ENCODE measurements at regions not wholly inside any gene's neighbourhood (a gene's known extent, or its start where the extent isn't known, plus 50 kb on each side); places are given as distances from the start of the nearest gene placed in this dataset.

DNA sequence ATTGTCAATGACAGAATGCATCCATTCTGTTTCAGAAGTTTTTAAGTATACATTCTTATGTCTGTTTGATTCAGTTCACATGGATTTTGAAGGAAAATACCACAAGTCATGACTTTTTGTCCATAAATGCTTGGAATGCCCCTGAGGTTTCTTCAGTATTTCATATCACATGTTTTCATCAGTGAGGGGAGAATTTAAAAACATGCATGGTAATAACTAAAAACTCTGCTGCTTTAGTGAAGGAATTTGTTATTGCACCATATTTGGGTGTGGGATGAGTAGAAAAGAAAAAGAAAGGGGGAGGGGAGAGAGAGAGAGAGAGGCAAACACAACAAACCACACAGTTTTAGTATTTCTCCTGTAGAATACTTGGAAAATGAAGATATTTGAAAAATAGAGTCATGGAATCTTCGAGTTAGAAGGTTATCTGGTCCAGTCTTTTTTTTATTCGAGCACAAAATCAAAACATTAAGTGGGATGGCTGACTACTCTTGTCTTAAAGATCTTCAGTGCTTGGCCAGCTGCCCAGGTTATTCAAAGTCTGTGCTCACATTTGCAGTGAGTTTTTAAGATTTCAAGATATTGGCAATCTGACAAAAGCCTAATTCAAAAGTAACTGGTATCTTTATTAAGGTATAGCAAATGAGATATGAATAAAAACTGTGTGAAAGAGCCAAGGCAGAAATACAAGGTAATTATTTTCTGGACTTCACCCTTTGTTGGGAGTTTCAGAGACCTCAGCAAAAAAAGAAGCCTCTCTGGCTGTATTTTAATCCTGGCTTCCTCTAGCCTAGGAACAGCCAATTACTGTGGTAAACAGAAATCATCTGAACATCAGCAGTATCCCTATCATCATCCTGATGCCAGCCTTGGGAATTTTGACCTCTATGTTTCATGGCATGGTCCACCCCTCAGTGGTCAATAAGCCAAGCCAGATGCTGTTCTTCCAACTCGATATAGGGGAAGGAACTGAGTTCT, 687.9 kb upstream of the CITED2 start:
- H3K27me3 ChIP-seq (ENCODE audit: low read length), result no peaks in the 10 kb centered on the region
- H3K9ac ChIP-seq (ENCODE audit: low read length), result no peak overlapping the region
- H3F3A ChIP-seq (ENCODE audit: insufficient read depth), result no peaks in the 10 kb centered on the region
- no peaks in the 10 kb centered on the region for H4K20me1 ChIP-seq (ENCODE audit: low read depth, low read length)
- TF ChIP-seq EZH2phosphoT487 (conservative IDR thresholded peaks at IDR 0.05; ENCODE audit: low read length) (no peak), CTCF (IDR thresholded peaks at IDR 0.05; ENCODE audit: insufficient read depth, low read length, poor library complexity, severe bottlenecking) (no peak)
- H3K4me3 ChIP-seq (ENCODE audit: insufficient read depth, low read length, poor library complexity, severe bottlenecking), result no peak overlapping the region
- H3K9me3 ChIP-seq (ENCODE audit: insufficient read depth, low read length), result no peaks in the 10 kb centered on the region
- no peaks in the 10 kb centered on the region for H3K9me2 ChIP-seq (replicated peaks; ENCODE audit: insufficient read depth, low read length)
- H3K36me3 ChIP-seq (ENCODE audit: low read length), result no peaks in the 10 kb centered on the region
- no peak overlapping the region for H3K27ac ChIP-seq (ENCODE audit: low read depth, low read length)
- H3K79me2 ChIP-seq (ENCODE audit: insufficient read depth, low read length), result no peaks in the 10 kb centered on the region
- H2AFZ ChIP-seq (ENCODE audit: low read depth, low read length, severe bottlenecking), result no peak overlapping the region
- H3K4me2 ChIP-seq (ENCODE audit: low read depth, low read length, poor library complexity, severe bottlenecking), result no peak overlapping the region

- no peaks in the 10 kb centered on the region for H4K20me1 ChIP-seq (ENCODE audit: low read depth, low read length)
- no peaks in the 10 kb centered on the region for H3F3A ChIP-seq (ENCODE audit: insufficient read depth)
- H3K27me3 ChIP-seq (ENCODE audit: low read length), result no peaks in the 10 kb centered on the region
- no peak overlapping the region for H3K27ac ChIP-seq (ENCODE audit: low read depth, low read length)
- no peaks in the 10 kb centered on the region for H3K36me3 ChIP-seq (ENCODE audit: low read length)
- TF ChIP-seq CTCF (IDR thresholded peaks at IDR 0.05; ENCODE audit: insufficient read depth, low read length, poor library complexity, severe bottlenecking) (no peak), EZH2phosphoT487 (conservative IDR thresholded peaks at IDR 0.05; ENCODE audit: low read length) (no peak)
- H3K4me3 ChIP-seq (ENCODE audit: insufficient read depth, low read length, poor library complexity, severe bottlenecking), result no peak overlapping the region
- H3K4me2 ChIP-seq (ENCODE audit: low read depth, low read length, poor library complexity, severe bottlenecking), result no peak overlapping the region
- H3K9ac ChIP-seq (ENCODE audit: low read length), result no peak overlapping the region
- H3K9me3 ChIP-seq (ENCODE audit: insufficient read depth, low read length), result no peaks in the 10 kb centered on the region
- no peaks in the 10 kb centered on the region for H3K79me2 ChIP-seq (ENCODE audit: insufficient read depth, low read length)
- no peak overlapping the region for H2AFZ ChIP-seq (ENCODE audit: low read depth, low read length, severe bottlenecking)
- H3K9me2 ChIP-seq (replicated peaks; ENCODE audit: insufficient read depth, low read length), result no peaks in the 10 kb centered on the region
Measured at GRCh38 chr6:140061110-140062042, 686.9 kb upstream of the CITED2 start.

GRCh38 chr6:140059947-140060346, 685.5 kb upstream of the CITED2 start:
- no peak overlapping the region for H2AFZ ChIP-seq (ENCODE audit: low read depth, low read length, severe bottlenecking)
- H3K36me3 ChIP-seq (ENCODE audit: low read length), result no peaks in the 10 kb centered on the region
- no peaks in the 10 kb centered on the region for H3K27me3 ChIP-seq (ENCODE audit: low read length)
- no peaks in the 10 kb centered on the region for H3K79me2 ChIP-seq (ENCODE audit: insufficient read depth, low read length)
- H4K20me1 ChIP-seq (ENCODE audit: low read depth, low read length), result no peaks in the 10 kb centered on the region
- no peaks in the 10 kb centered on the region for H3K9me3 ChIP-seq (ENCODE audit: insufficient read depth, low read length)
- no peak overlapping the region for H3K4me2 ChIP-seq (ENCODE audit: low read depth, low read length, poor library complexity, severe bottlenecking)
- H3K4me3 ChIP-seq (ENCODE audit: insufficient read depth, low read length, poor library complexity, severe bottlenecking), result no peak overlapping the region
- H3K9me2 ChIP-seq (replicated peaks; ENCODE audit: insufficient read depth, low read length), result no peaks in the 10 kb centered on the region
- H3K9ac ChIP-seq (ENCODE audit: low read length), result no peak overlapping the region
- no peak for TF ChIP-seq EZH2phosphoT487 (conservative IDR thresholded peaks at IDR 0.05; ENCODE audit: low read length)
- TF ChIP-seq CTCF (IDR thresholded peaks at IDR 0.05; ENCODE audit: insufficient read depth, low read length, poor library complexity, severe bottlenecking), result no peak
- no peak overlapping the region for H3K27ac ChIP-seq (ENCODE audit: low read depth, low read length)
- no peaks in the 10 kb centered on the region for H3F3A ChIP-seq (ENCODE audit: insufficient read depth)
